GM19099 (cell line): ENCODE measurements at regions not wholly inside any gene's neighbourhood (a gene's known extent, or its start where the extent isn't known, plus 50 kb on each side); places are given as distances from the start of the nearest gene placed in this dataset.

ENCODE experiments used
- POLR2A ChIP-seq: IDR thresholded peaks from 3 replicates; pipeline ENCODE4 v1.6.1; 2011; ENCODE audit warnings: low read depth; ENCODE audit not compliant: insufficient read length; ENCODE audit errors: extremely low read depth

- no peak for TF ChIP-seq POLR2A
Measured at GRCh38 chr1:93734999-93735398, 53.4 kb upstream of the BCAR3 start.

- no peak for TF ChIP-seq POLR2A
Measured at GRCh38 chr1:93733340-93733739, 51.7 kb upstream of the BCAR3 start.

GRCh38 chr1:93732514-93732913 lies 50.9 kb upstream of the BCAR3 start:
- no peak for TF ChIP-seq POLR2A
